H54 (cell line): ENCODE measurements at regions not wholly inside any gene's neighbourhood (a gene's known extent, or its start where the extent isn't known, plus 50 kb on each side); places are given as distances from the start of the nearest gene placed in this dataset.
A peak's percentile ranks its signal among the peaks of the same experiment; 100 is the strongest.
"Not testable (repeated sequence)": the region's sequence is repeated elsewhere in the genome, so short reads cannot be mapped to it uniquely, and the experiment has no call there.

Source experiments
- DNase-seq: peaks from one replicate; pipeline ENCODE4 v3.0.0; 2011; ENCODE audit warnings: low spot score, mixed read lengths; ENCODE audit not compliant: insufficient read length
- FAIRE-seq: peaks from 3 replicates; lab custom pipeline; 2011; peaks lifted over from hg19 to GRCh38; lab: Jason Lieb, UNC
- POLR2A ChIP-seq: IDR thresholded peaks from 2 replicates; pipeline ENCODE4 v1.6.1; 2011; ENCODE audit warnings: low read depth, mild to moderate bottlenecking, low read length

- TF ChIP-seq POLR2A, result no peak
- DNase-seq (no peak), FAIRE-seq (no peak)
Measured at GRCh38 chr3:188006726-188007393, 147.1 kb upstream of the LPP start.

DNA sequence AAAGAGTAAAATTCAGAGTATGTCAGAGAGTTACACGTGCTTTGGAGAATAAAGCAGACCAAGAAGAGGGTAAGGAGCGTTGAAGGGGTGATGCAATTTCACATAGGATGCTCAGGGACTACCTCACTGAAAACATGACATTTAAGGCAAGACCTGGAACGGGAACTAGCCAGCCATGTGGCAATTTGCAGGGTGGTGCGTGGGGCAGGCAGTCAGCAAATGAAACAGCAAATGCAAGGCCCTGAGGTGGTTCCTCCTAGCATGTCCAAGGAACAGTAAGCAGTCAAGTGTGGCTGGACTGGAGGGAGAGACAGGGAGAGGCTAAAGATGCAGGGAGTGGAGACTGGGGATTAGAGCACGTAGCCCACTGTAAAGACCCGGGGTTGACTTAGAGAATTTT lies 146.1 kb upstream of the LPP start:
- TF ChIP-seq POLR2A, result no peak
- DNase-seq (no peak), FAIRE-seq (no peak)

DNA sequence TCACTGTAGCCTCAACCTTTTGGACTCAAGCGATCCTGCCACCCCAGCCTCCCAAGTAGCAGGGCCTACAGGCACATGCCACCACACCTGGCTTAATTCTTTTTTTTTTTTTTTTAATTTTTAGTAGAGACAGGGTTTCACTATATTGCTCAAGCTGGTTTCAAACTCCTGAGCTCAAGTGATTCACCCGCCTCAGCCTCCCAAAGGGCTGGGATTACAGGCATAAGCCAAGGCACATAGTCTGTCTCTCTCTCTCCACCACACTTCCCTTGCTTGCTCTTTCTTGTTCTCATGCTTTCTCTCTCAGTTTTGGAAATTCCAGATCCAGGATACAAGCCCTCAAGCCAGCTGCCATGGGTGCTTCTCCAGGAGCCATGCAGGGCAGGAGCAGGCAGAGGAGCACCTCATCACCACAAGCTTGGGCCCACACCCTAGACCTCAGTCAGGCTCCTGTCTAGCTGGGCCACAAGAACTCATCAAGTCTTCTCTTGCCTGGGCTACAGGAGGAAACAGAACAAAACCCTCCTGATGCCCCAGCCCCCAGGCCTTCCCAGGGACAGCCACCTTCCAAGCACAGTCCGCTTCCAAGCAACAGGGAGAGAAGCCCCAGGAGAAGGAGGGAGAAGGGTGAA lies 145.3 kb upstream of the LPP start:
- TF ChIP-seq POLR2A, result no peak
- no peak for FAIRE-seq
- DNase-seq, result no peak

GRCh38 chr3:188010478-188010877 lies 143.5 kb upstream of the LPP start:
- DNase-seq, result no peak
- no peak for FAIRE-seq
- no peak for TF ChIP-seq POLR2A

GRCh38 chr3:188019727-188020126 lies 134.2 kb upstream of the LPP start:
- no peak for FAIRE-seq
- no peak for DNase-seq

GRCh38 chr3:188021041-188021440 lies 132.9 kb upstream of the LPP start:
- no peak for TF ChIP-seq POLR2A
- FAIRE-seq (no peak), DNase-seq (no peak)

More at GRCh38 chr3:188019727-188020126, 134.2 kb upstream of the LPP start:
- TF ChIP-seq POLR2A, result no peak

GRCh38 chr3:188021502-188022040 lies 132.4 kb upstream of the LPP start:
- no peak for TF ChIP-seq POLR2A
- no peak for FAIRE-seq
- no peak for DNase-seq

DNA sequence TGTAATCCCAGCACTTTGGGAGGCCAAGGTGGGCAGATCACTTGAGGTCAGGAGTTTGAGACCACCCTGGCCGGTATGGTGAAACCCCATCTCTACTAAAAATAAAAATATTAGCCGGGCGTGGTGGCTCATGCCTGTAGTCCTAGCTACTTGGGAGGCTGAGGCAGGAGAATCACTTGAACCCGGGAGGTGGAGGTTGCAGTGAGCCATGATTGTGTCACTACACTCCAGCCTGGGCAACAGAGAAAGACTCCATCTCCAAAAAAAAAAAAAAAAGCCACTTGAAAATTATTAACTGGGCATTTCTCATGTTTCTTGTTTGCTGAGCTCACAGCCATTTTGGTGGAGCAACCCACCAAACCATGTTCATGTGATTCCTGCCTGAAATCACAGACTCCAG lies 131.1 kb upstream of the LPP start:
- not testable (repeated sequence) for DNase-seq, FAIRE-seq

DNA sequence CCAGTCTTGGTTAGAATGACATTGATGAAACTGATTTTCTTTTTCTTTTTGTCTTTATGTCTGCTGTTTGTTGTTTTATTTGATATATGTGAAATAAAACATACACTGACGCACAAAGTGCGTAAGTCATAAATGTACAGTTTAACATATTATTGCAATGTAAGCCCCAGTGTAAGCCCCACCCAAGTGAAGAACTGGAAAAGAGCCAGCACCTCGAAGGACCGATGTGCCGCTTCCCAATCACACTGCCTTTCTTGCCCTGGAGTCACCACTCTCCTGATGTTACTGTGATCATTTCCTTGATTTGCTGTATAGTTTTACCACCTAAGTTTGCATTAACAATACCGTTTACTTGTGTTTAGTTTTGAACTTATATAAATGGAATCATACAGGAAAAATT lies 128.4 kb upstream of the LPP start:
- DNase-seq (no peak), FAIRE-seq (peak; percentile 27)
- no peak for TF ChIP-seq POLR2A

DNA sequence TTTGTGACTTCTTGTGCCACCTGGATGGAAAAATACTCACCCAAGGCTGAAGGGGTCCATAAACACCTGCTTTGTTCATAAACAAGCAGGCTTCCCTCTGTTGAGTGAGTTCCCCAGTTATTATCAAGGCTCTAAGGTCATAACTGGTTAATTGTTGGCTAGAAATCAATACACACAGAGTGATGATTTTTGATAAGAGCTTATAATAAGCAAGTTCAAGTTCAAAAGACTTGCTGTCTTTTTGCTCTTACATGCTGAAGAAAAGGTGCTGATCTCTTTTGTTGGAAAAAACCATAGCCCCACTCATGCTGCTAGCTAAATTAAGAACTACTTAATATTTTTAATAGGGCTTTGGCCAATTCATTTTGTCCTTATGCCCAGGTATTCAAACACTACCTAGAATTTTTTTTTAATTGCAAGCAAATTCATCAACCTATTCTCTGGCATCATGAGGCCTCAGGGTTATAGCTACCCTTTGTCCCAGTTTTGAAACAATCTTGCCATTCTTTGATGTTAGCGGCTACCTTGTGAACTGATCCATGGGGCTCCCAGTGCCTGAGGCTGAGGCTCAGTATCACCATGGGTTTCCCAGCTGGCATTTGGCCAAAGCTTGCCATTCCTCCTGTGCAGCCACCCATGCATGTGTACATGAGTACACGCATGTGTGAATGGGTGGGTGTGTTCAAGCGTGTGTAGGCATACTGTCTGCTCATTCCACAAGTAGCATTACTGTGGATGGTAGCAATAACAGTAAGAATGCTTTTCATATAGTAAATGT lies 127.6 kb upstream of the LPP start:
- TF ChIP-seq POLR2A, result no peak
- no peak for DNase-seq
- no peak for FAIRE-seq

GRCh38 chr3:188031121-188031520 lies 122.8 kb upstream of the LPP start:
- TF ChIP-seq POLR2A, result no peak
- DNase-seq (no peak), FAIRE-seq (no peak)

- FAIRE-seq (no peak), DNase-seq (no peak)
- TF ChIP-seq POLR2A, result no peak
Measured at GRCh38 chr3:188034989-188035388, 119.0 kb upstream of the LPP start.

- FAIRE-seq, result no peak
- no peak for DNase-seq
- no peak for TF ChIP-seq POLR2A
Measured at GRCh38 chr3:188036375-188037194, 117.4 kb upstream of the LPP start.
